RKO (cell line): ENCODE measurements at regions not wholly inside any gene's neighbourhood (a gene's known extent, or its start where the extent isn't known, plus 50 kb on each side); places are given as distances from the start of the nearest gene placed in this dataset.

Experiments
- DNase-seq: peaks from one replicate; pipeline ENCODE4 v3.0.0-alpha.2; 2016; ENCODE audit warnings: low spot score

DNA sequence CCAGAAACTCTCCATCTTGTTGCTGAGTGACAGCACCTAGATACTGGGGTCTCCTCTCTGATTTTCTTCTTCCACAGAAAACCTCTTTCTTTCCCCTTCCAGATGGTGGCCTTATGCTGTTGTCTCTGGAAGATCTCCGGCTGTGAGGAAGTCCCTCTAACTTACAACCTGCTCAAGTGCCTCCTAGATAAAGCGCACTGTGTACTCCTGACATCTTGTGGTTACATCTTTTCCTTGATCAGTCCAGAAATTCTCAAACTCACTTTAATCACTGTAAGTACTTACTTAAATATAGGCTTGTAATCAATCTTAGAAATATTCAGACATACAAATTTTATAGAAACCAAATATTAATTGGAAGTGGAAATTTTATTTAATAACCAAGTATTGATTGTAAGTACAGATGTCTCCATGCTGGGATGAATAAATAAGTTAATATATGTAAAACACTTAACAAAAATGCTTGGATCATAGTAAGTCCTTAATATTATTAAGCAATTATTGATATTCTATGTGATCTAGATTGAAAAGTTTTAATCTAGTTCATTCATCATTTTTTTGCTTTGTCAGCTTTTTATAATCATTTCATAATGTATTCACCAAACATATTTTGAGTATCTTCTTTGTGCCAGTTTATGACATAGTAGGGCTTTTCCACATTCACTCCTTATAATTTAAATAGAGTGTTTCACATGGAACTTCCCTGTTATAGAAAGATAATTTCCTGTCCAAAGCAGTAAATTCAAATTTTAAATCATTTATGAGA lies 1381.4 kb upstream of the CDH6 start:
- DNase-seq: no peak

DNA sequence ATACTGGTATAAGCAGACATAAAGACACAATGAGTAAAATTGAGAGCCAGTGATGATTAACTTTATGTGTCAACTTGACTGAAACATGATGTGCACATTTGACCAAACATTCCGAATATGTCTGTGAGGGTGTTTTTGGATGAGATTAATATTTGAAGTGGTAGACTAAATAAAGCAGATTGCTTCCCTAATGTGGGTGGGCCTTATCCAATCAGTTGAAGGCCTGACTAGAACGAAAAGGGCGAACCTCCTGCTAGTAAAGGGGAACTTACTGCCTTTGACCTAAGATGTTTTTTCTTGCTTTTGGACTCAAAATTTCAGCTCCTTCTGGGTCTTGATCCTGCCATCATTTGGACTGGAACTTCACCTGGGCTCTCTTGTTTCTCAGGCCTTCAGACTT lies 1387.7 kb upstream of the CDH6 start:
- no peak for DNase-seq

- DNase-seq: no peak
Measured at GRCh38 chr5:29800752-29801151, 1392.7 kb upstream of the CDH6 start.

DNA sequence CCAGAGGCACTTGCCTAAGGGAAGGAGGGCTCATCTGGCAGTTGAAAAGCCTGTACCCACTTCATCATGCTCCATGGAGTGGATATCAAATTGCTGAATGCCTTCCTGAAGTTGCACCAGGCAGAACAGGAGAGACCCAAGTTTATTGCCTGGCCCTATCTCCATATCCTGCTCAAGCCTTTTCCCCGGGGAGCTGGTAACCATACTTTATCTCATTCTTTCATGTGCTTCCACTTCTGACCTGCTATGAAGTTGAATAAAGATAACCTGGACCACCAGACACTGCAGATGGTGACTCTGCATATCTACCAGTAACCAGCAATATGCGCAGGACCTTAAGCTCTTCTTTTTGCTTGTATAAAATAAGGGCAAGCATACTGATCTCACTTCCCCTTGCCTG lies 1397.5 kb upstream of the CDH6 start:
- DNase-seq: no peak

DNA sequence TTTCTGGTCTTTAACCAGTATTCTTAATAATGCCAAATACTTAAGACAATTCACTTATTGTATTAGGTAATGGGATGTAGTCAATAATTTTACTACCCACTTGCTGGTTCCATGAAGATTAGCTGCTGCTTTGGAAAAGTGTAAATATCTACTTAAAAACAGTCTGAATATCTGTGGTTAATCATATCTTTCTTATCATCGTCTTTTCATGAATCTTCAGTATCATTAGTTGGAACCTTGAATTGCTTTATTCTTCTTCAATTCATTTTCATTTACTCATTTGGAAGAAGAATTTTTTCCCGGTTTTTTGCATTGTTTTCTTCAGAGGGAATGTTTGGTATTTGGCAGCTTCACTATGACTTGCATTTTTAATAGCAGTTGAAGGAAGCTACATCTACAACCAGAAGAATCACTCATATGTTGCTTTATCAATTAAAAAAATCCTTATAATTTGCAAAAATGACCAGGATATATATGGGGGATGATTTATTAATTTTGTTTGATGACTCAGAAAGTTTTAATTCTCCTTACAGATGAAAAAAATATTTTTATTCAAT lies 1398.3 kb upstream of the CDH6 start:
- no peak for DNase-seq

- DNase-seq: no peak
Measured at GRCh38 chr5:29794141-29794787, 1399.2 kb upstream of the CDH6 start.

- DNase-seq: no peak
Measured at GRCh38 chr5:29790281-29790680, 1403.2 kb upstream of the CDH6 start.

DNA sequence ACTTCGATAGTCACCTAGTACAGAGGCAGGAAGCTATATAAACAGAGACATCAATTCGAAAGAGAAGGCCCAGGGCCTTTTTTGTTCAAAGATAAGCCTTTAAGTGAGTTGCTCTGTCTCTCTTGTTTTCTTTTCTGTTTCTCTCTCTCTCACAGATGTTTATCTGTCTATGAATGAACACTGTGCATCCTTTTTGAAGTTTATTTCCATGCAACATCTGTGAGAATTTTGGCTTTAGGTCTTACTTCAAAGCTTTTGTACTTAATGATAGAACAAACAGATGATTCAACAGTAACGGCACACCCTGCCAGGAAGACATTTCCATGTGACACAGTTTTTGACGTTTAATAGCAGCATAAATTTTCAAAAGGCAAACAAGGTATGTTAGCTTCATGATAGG lies 1413.1 kb upstream of the CDH6 start:
- no peak for DNase-seq

DNA sequence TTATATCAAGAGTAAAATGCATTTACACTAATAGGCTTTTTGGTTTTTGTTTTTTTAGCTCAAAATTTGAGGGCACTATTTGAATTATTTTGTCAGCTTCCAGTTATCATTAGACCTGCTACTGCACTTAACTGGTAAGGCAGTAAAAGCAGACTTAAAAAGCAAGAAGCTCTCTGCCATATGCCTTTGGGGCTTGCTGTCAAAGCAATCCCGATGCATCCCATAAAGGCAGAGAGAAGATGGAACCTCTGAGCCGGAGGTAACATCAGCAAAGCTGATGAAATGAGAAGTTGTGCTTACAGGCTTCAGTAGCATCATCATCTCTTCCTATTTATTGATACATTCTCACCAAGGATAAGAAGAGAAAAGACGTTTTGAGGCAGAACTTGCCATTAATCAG lies 1414.3 kb upstream of the CDH6 start:
- DNase-seq: no peak

GRCh38 chr5:29777373-29777772 lies 1416.1 kb upstream of the CDH6 start:
- DNase-seq: no peak

GRCh38 chr5:29770936-29771335 lies 1422.5 kb upstream of the CDH6 start:
- no peak for DNase-seq

DNA sequence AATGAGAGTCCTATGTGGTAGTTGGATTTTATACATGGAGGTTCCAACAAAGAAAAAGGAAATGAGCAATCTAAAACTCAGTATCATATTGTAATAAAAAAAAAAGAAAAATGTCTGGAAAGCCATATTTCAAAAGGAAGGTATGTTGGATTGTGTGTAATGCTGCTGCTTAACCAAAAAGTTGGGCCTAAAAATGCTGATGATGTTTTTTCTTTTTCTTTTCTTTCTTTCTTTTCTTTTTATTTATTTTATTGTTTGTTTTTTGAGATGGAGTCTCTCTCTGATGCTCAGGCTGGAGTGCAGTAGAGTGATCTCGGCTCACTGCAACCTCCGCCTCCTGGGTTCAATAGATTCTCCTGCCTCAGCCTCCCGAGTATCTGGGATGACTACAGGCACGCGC lies 1424.0 kb upstream of the CDH6 start:
- DNase-seq: no peak

DNA sequence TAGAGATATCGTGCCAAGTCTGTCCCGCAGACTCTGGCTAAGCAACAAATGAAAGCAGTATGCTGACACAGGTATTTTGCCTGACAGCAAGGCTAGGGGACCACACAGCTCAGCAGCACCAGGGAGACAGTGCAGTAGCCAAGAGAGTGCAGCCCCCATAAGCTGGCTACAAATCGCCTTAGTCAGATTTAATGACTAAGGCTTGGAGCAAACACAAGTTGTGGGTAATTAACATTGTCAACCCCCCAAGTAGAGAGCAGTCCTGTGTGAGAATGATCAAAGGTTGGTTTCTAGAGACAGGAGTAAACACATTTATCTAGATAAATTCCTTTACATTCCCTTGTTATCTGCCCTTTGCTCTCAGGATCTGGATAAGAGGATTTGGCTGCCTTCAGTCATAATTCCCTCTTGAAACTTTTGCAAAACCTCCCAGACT lies 1434.5 kb upstream of the CDH6 start:
- DNase-seq: no peak

DNA sequence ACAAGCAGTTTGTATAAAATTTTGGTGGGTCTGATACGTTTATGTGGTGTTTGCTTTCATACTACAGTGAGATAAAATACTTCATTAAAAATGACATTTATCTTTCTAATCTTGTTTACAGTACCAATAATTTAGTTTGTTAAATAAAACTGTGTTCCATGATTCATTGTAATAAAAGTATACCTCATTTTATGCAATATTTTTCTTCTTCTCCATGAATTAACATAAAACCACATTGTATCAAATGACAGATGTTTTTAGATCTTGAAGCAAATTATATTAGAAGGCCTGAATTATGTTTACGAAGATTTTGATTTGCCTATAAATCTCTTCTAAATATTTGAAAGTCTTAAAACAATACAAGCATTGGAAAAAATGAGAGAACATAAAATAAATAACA lies 1443.0 kb upstream of the CDH6 start:
- no peak for DNase-seq

DNA sequence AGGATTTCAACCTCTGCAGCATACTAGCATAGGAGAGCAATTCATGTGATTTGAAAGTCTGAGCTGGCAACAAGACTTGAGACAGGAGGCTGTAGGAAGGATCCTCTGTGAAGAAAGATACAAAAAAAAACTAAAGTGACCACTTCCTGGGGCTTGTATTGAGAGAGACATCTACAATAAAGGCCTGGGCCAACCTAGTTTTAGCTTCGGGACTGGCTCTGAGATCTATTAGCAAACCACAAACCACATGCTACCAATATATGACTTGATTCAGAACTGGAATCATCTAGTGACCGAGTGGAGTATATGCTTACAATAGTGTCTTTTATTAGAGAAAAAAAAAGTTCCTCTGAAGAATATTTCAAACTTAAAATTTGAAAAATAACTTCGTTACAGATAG lies 1448.9 kb upstream of the CDH6 start:
- DNase-seq: no peak

DNA sequence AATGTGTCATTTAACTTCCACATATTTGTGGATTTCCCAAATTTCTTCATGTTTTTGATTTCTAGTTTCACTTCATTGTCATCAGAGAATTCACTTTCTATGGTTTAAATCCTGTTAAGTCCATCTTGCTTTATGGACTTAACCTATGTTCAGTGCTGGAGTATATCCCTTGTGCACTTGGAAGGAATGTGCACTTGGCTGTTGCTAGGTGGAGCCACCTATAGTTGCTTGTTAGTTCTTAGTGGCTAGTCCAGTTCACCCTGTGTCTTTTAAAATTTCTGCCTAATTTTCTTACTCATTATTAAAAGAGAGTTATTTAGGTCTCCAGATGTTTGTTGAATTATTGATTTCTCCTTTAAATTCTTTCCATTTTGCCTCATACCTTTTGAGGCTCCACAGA lies 1472.5 kb upstream of the CDH6 start:
- peak; percentile 24 for DNase-seq

DNA sequence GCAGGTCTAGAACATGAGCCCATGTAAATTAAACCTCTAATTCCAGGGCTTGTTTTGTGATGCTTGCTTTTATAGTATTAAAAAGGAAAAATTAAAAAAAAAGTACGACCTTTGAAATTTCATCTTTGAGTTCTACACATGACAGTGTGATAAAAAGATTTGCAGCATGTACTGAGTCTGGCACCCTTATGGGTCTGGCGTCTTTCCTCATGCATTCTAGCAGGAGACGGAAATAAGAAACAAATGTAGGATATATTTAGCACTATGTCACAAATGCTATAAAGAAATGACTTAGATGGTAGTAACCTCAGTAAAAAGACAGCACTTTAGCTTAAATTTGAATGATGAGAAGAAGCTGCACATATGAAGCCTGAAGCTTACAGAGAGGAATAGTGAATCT lies 1474.3 kb upstream of the CDH6 start:
- no peak for DNase-seq

DNA sequence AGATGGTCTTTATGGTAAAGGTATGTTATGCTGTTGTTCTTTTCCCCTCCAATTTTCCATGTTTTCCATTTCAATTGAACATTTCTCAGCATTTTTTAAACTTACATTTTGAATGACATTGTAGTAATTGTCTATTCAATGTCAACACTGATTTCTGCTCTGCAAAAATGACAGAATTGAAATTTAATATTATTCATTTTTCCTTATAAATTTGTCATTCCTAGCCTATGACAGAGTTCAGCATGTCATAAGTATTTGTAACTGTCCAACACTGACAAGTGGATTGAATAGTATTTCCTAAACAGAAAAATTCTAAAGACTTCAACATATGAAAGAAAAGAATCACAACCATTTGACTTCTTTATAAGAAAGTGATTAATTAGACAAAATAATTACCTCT lies 1478.3 kb upstream of the CDH6 start:
- DNase-seq: no peak

GRCh38 chr5:29702875-29703274 lies 1490.6 kb upstream of the CDH6 start:
- no peak for DNase-seq

DNA sequence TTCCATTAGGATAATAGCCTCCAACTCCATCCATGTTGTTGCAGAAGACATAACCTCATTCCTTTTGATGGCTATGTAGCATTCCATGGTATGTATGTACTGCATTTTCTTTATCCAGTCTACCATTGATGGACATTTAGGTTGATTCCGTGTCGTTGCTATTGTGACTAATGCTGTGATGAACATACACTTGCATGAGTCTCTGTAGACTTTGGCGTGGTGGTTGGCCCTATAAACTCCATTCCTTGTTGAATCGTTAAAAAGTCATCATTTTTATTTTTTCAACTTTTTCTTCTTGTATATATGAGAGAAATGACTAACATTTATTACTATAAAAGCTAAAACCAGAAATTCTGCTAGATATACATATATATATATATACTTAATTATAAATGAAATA lies 1491.9 kb upstream of the CDH6 start:
- no peak for DNase-seq

DNA sequence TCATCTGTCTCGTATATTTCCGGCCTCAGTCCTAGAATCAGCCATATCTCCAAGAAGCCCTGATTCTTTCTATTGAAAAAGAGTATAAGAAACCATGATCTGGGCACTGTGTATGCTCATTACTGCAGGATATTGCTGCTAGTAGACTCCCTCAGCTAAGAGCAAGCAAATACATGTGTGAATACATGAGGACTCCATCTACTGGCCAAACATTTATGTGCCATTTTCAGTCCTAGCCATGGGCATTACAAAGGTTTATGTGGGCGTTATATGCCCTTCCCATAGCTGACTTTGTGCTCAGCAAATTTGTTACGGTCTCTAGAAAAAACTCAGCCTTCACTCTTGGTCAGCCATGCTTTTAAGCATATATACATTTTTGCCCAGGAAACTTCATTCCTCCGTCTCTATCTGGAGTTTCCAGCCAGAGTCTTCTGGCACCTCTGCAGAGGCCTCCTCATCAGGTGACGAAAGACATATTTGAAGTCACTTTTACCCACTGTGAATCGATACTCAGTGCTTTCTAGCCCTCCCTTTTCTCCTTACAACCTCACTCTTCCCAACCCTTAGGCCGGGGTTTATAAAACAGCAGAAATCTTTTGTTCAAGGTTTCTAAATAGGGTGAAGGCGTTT lies 1495.6 kb upstream of the CDH6 start:
- DNase-seq: peak; percentile 63

DNA sequence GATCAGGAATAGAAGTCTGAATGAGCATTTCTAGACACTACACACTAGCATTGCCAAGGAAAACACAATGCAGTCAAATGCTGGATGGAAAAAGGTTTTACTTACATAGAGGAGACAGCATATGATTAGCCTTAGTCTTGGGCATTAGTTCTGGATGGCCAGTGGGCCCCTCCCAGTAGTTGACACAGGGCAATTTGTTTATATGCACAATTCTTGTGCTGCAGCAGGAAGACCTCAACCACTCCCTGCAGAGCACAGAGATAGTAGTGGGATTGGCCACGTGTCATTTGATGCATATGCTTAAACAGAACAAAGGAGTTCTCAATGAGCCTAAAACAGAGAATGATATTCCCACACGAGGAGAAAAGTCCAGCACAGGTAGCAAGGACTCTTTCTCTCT lies 1496.2 kb upstream of the CDH6 start:
- no peak for DNase-seq

- no peak for DNase-seq
Measured at GRCh38 chr5:29672678-29673077, 1520.8 kb upstream of the CDH6 start.
